ENCODE measurements at regions not wholly inside any gene's neighbourhood (a gene's known extent, or its start where the extent isn't known, plus 50 kb on each side); places are given as distances from the start of the nearest gene placed in this dataset.

- TF ChIP-seq REST (IDR thresholded peaks at IDR 0.05; ENCODE audit: insufficient replicate concordance, low read depth) (no peak), CTCF (IDR thresholded peaks at IDR 0.05; ENCODE audit: insufficient read depth, low read length) (no peak), POLR2AphosphoS5 (IDR thresholded peaks at IDR 0.05; ENCODE audit: low read depth) (no peak), GABPA (IDR thresholded peaks at IDR 0.05; ENCODE audit: low read depth) (no peak), SPI1 (IDR thresholded peaks at IDR 0.05; ENCODE audit: borderline replicate concordance, low read depth) (no peak)
Observed at GRCh38 chr2:173451941-173452340, 97.3 kb downstream of the CDCA7 start.
